Ishikawa (cell line): ENCODE measurements at regions not wholly inside any gene's neighbourhood (a gene's known extent, or its start where the extent isn't known, plus 50 kb on each side); places are given as distances from the start of the nearest gene placed in this dataset.

Source experiments
- CEBPB ChIP-seq: IDR thresholded peaks from 2 replicates; pipeline ENCODE4 v1.6.1; 2012
- CREB1 ChIP-seq: IDR thresholded peaks from 2 replicates; pipeline ENCODE4 v1.6.1; 2012; ENCODE audit warnings: low read depth
- EGR1 ChIP-seq: IDR thresholded peaks from 2 replicates; pipeline ENCODE4 v1.6.1; 2012
- EP300 ChIP-seq: IDR thresholded peaks from 2 replicates; pipeline ENCODE4 v1.6.1; 2012; ENCODE audit warnings: borderline replicate concordance
- FOXM1 ChIP-seq: IDR thresholded peaks from 2 replicates; pipeline ENCODE4 v1.6.1; 2012; ENCODE audit warnings: low read depth, borderline replicate concordance
- NFIC ChIP-seq: IDR thresholded peaks from 2 replicates; pipeline ENCODE4 v1.6.1; 2012
- RAD21 ChIP-seq: IDR thresholded peaks from 2 replicates; pipeline ENCODE4 v1.6.1; 2012; ENCODE audit warnings: low read depth
- TAF1 ChIP-seq: IDR thresholded peaks from 2 replicates; pipeline ENCODE4 v1.6.1; 2012; ENCODE audit warnings: low read depth, mild to moderate bottlenecking
- YY1 ChIP-seq: IDR thresholded peaks from 2 replicates; pipeline ENCODE4 v1.6.1; 2012; ENCODE audit warnings: low read depth
- TF ChIP-seq, protein P1 (sequence below): IDR thresholded peaks from 2 replicates; pipeline ENCODE4 v1.6.1; 2012
- TF ChIP-seq, protein P2 (sequence below): IDR thresholded peaks from 2 replicates; pipeline ENCODE4 v1.6.1; 2012; ENCODE audit warnings: low read depth, mild to moderate bottlenecking
- TF ChIP-seq, protein P3 (sequence below): IDR thresholded peaks from 2 replicates; pipeline ENCODE4 v1.6.1; 2012

DNA sequence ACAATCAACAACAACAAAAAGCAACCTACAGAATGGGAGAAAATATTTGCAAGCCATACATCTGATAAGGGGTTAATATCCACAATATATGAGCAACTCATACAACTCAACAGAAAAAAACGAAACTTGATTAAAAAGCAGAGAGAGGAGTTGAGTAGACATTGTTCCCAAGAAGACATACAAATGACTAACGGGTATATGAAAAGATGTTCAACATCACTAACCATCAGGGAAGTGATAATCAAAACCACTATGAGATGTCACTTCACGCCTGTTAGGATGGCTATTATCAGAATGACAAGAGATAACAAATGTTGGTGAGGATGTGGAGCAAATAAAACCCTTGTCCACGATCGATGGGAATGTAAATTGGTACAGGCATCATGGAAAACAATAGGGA lies 145.9 kb downstream of the NRN1 start:
- TF ChIP-seq EP300 (no peak), RAD21 (no peak), TAF1 (no peak), CREB1 (no peak), YY1 (no peak), FOXM1 (no peak), CEBPB (no peak), NFIC (no peak), EGR1 (no peak)
- TF ChIP-seq, protein P1, sequence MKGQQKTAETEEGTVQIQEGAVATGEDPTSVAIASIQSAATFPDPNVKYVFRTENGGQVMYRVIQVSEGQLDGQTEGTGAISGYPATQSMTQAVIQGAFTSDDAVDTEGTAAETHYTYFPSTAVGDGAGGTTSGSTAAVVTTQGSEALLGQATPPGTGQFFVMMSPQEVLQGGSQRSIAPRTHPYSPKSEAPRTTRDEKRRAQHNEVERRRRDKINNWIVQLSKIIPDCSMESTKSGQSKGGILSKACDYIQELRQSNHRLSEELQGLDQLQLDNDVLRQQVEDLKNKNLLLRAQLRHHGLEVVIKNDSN = no peak
- TF ChIP-seq, protein P2, sequence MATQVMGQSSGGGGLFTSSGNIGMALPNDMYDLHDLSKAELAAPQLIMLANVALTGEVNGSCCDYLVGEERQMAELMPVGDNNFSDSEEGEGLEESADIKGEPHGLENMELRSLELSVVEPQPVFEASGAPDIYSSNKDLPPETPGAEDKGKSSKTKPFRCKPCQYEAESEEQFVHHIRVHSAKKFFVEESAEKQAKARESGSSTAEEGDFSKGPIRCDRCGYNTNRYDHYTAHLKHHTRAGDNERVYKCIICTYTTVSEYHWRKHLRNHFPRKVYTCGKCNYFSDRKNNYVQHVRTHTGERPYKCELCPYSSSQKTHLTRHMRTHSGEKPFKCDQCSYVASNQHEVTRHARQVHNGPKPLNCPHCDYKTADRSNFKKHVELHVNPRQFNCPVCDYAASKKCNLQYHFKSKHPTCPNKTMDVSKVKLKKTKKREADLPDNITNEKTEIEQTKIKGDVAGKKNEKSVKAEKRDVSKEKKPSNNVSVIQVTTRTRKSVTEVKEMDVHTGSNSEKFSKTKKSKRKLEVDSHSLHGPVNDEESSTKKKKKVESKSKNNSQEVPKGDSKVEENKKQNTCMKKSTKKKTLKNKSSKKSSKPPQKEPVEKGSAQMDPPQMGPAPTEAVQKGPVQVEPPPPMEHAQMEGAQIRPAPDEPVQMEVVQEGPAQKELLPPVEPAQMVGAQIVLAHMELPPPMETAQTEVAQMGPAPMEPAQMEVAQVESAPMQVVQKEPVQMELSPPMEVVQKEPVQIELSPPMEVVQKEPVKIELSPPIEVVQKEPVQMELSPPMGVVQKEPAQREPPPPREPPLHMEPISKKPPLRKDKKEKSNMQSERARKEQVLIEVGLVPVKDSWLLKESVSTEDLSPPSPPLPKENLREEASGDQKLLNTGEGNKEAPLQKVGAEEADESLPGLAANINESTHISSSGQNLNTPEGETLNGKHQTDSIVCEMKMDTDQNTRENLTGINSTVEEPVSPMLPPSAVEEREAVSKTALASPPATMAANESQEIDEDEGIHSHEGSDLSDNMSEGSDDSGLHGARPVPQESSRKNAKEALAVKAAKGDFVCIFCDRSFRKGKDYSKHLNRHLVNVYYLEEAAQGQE = no peak
- TF ChIP-seq, protein P3, sequence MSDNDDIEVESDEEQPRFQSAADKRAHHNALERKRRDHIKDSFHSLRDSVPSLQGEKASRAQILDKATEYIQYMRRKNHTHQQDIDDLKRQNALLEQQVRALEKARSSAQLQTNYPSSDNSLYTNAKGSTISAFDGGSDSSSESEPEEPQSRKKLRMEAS = no peak
